Testis (tissue), 2 donors: ENCODE measurements at regions not wholly inside any gene's neighbourhood (a gene's known extent, or its start where the extent isn't known, plus 50 kb on each side); places are given as distances from the start of the nearest gene placed in this dataset.

Experiments used
- CTCF ChIP-seq, 3 experiments: fragments of 450-650 bp in 2 of 3; fragments of 200-600 bp in 1 of 3; sonication (generic) in 1 of 3; IDR thresholded peaks; one replicate each; pipeline ENCODE4 v1.5.1; 2016 to 2019; ENCODE audit warnings: antibody characterized with exemption in 3 of 3, mild to moderate bottlenecking in 2 of 3, moderate library complexity in 1 of 3
- POLR2A ChIP-seq: fragments of 450-650 bp; IDR thresholded peaks from one replicate; pipeline ENCODE4 v1.6.1; 2017; ENCODE audit warnings: antibody characterized with exemption, mild to moderate bottlenecking, moderate library complexity

- TF ChIP-seq POLR2A (no peak), CTCF (IDR thresholded peaks at IDR 0.05) (no peak)
These were observed 95.4 kb downstream of the INHBB start for GRCh38 chr2:120441351-120441700.
